ENCODE measurements at regions not wholly inside any gene's neighbourhood (a gene's known extent, or its start where the extent isn't known, plus 50 kb on each side); places are given as distances from the start of the nearest gene placed in this dataset.

GRCh38 chr2:23215016-23215415, 170.0 kb upstream of the KLHL29 start:
- no peak overlapping the region for H3K4me3 ChIP-seq (ENCODE audit: low read length in 2 of 2)
- no peaks in the 10 kb centered on the region for H3K36me3 ChIP-seq (ENCODE audit: control insufficient read depth in 2 of 2, insufficient read depth in 2 of 2, low read length in 2 of 2)
- no peaks in the 10 kb centered on the region for H3K27me3 ChIP-seq (ENCODE audit: control insufficient read depth in 2 of 2, insufficient read depth in 2 of 2, low read length in 2 of 2)
- H3K4me1 ChIP-seq (ENCODE audit: control insufficient read depth in 2 of 2, insufficient read depth in 2 of 2, low read length in 2 of 2) = peaks cover 0 to 5% of the 10 kb centered on the region in 2 donors
- no peak overlapping the region for H3K9ac ChIP-seq (ENCODE audit: low read depth in 1 of 2, low read length in 2 of 2)
- H3K27ac ChIP-seq (ENCODE audit: low read depth in 2 of 2, low read length in 2 of 2) = no peak overlapping the region
- H3K9me3 ChIP-seq (ENCODE audit: control insufficient read depth in 2 of 2, low read length in 2 of 2) = no peaks in the 10 kb centered on the region

- Histone ChIP-seq H3K9me3 (ENCODE audit: control insufficient read depth in 2 of 2, low read length in 2 of 2) (no peaks in the 10 kb centered on the region), H3K36me3 (ENCODE audit: control insufficient read depth in 2 of 2, insufficient read depth in 2 of 2, low read length in 2 of 2) (no peaks in the 10 kb centered on the region), H3K9ac (ENCODE audit: low read depth in 1 of 2, low read length in 2 of 2) (no peak overlapping the region), H3K4me1 (ENCODE audit: control insufficient read depth in 2 of 2, insufficient read depth in 2 of 2, low read length in 2 of 2) (no peaks in the 10 kb centered on the region), H3K27ac (ENCODE audit: low read depth in 2 of 2, low read length in 2 of 2) (no peak overlapping the region), H3K27me3 (ENCODE audit: control insufficient read depth in 2 of 2, insufficient read depth in 2 of 2, low read length in 2 of 2) (no peaks in the 10 kb centered on the region), H3K4me3 (ENCODE audit: low read length in 2 of 2) (no peak overlapping the region)
Measured at GRCh38 chr2:23219666-23220065, 165.3 kb upstream of the KLHL29 start.

GRCh38 chr2:23220513-23221094, 164.4 kb upstream of the KLHL29 start:
- Histone ChIP-seq H3K27ac (ENCODE audit: low read depth in 2 of 2, low read length in 2 of 2) (no peak overlapping the region), H3K9me3 (ENCODE audit: control insufficient read depth in 2 of 2, low read length in 2 of 2) (no peaks in the 10 kb centered on the region), H3K4me1 (ENCODE audit: control insufficient read depth in 2 of 2, insufficient read depth in 2 of 2, low read length in 2 of 2) (no peaks in the 10 kb centered on the region), H3K36me3 (ENCODE audit: control insufficient read depth in 2 of 2, insufficient read depth in 2 of 2, low read length in 2 of 2) (no peaks in the 10 kb centered on the region), H3K27me3 (ENCODE audit: control insufficient read depth in 2 of 2, insufficient read depth in 2 of 2, low read length in 2 of 2) (no peaks in the 10 kb centered on the region), H3K9ac (ENCODE audit: low read depth in 1 of 2, low read length in 2 of 2) (no peak overlapping the region), H3K4me3 (ENCODE audit: low read length in 2 of 2) (no peak overlapping the region)

GRCh38 chr2:23221236-23221635, 163.7 kb upstream of the KLHL29 start:
- Histone ChIP-seq H3K36me3 (ENCODE audit: control insufficient read depth in 2 of 2, insufficient read depth in 2 of 2, low read length in 2 of 2) (no peaks in the 10 kb centered on the region), H3K4me1 (ENCODE audit: control insufficient read depth in 2 of 2, insufficient read depth in 2 of 2, low read length in 2 of 2) (no peaks in the 10 kb centered on the region), H3K27me3 (ENCODE audit: control insufficient read depth in 2 of 2, insufficient read depth in 2 of 2, low read length in 2 of 2) (no peaks in the 10 kb centered on the region), H3K27ac (ENCODE audit: low read depth in 2 of 2, low read length in 2 of 2) (no peak overlapping the region), H3K9me3 (ENCODE audit: control insufficient read depth in 2 of 2, low read length in 2 of 2) (no peaks in the 10 kb centered on the region), H3K9ac (ENCODE audit: low read depth in 1 of 2, low read length in 2 of 2) (no peak overlapping the region), H3K4me3 (ENCODE audit: low read length in 2 of 2) (no peak overlapping the region)

GRCh38 chr2:23221901-23222300, 163.1 kb upstream of the KLHL29 start:
- Histone ChIP-seq H3K4me1 (ENCODE audit: control insufficient read depth in 2 of 2, insufficient read depth in 2 of 2, low read length in 2 of 2) (no peaks in the 10 kb centered on the region), H3K27me3 (ENCODE audit: control insufficient read depth in 2 of 2, insufficient read depth in 2 of 2, low read length in 2 of 2) (no peaks in the 10 kb centered on the region), H3K4me3 (ENCODE audit: low read length in 2 of 2) (no peak overlapping the region), H3K36me3 (ENCODE audit: control insufficient read depth in 2 of 2, insufficient read depth in 2 of 2, low read length in 2 of 2) (no peaks in the 10 kb centered on the region), H3K9me3 (ENCODE audit: control insufficient read depth in 2 of 2, low read length in 2 of 2) (no peaks in the 10 kb centered on the region), H3K27ac (ENCODE audit: low read depth in 2 of 2, low read length in 2 of 2) (no peak overlapping the region), H3K9ac (ENCODE audit: low read depth in 1 of 2, low read length in 2 of 2) (no peak overlapping the region)

DNA sequence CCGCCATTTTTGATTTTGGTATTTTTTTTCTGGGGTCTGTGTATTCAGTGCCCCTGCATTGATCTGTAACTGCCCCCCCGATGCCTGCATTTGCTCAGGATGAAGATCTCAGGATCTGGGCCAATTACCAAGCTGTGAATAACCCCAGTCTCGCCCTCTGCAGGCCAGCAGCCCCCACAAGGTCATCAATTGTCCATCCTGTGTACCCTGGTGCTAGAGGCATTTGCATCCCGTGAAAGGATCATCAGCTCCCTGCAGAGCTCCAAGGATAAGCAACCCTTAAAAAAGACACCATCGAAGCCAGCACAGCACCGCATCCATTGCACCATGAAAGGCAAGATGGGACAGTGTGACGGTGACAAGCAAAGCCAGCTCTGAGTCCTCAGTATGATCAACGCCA, 154.1 kb upstream of the KLHL29 start:
- Histone ChIP-seq H3K9me3 (ENCODE audit: control insufficient read depth in 2 of 2, low read length in 2 of 2) (no peaks in the 10 kb centered on the region), H3K27ac (ENCODE audit: low read depth in 2 of 2, low read length in 2 of 2) (no peak overlapping the region), H3K4me3 (ENCODE audit: low read length in 2 of 2) (no peak overlapping the region), H3K36me3 (ENCODE audit: control insufficient read depth in 2 of 2, insufficient read depth in 2 of 2, low read length in 2 of 2) (no peaks in the 10 kb centered on the region), H3K9ac (ENCODE audit: low read depth in 1 of 2, low read length in 2 of 2) (no peak overlapping the region), H3K4me1 (ENCODE audit: control insufficient read depth in 2 of 2, insufficient read depth in 2 of 2, low read length in 2 of 2) (no peaks in the 10 kb centered on the region), H3K27me3 (ENCODE audit: control insufficient read depth in 2 of 2, insufficient read depth in 2 of 2, low read length in 2 of 2) (no peaks in the 10 kb centered on the region)

DNA sequence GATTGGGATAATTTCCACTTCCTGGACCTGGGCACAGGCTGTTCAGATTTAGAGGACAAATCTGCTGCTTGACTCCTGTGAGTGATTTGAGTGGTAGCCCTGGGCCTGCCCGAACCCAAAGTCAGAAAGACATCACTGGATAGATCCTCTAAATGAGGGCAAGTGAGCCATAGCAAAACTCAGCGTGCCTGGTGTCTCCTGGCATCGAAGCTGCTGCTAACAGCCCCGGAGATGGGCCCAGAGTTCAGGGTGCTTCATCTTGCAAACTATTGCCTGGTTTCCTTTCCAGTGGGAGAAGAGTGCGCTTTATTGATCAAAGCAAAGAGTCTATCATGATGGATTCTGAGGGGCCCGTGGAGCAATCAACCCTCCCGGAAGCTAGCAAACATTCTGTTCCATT, 153.1 kb upstream of the KLHL29 start:
- Histone ChIP-seq H3K36me3 (ENCODE audit: control insufficient read depth in 2 of 2, insufficient read depth in 2 of 2, low read length in 2 of 2) (no peaks in the 10 kb centered on the region), H3K27ac (ENCODE audit: low read depth in 2 of 2, low read length in 2 of 2) (no peak overlapping the region), H3K4me1 (ENCODE audit: control insufficient read depth in 2 of 2, insufficient read depth in 2 of 2, low read length in 2 of 2) (no peaks in the 10 kb centered on the region), H3K9ac (ENCODE audit: low read depth in 1 of 2, low read length in 2 of 2) (no peak overlapping the region), H3K4me3 (ENCODE audit: low read length in 2 of 2) (no peak overlapping the region), H3K27me3 (ENCODE audit: control insufficient read depth in 2 of 2, insufficient read depth in 2 of 2, low read length in 2 of 2) (no peaks in the 10 kb centered on the region), H3K9me3 (ENCODE audit: control insufficient read depth in 2 of 2, low read length in 2 of 2) (no peaks in the 10 kb centered on the region)

GRCh38 chr2:23235292-23235691, 149.7 kb upstream of the KLHL29 start:
- no peak overlapping the region for H3K9ac ChIP-seq (ENCODE audit: low read depth in 1 of 2, low read length in 2 of 2)
- no peaks in the 10 kb centered on the region for H3K9me3 ChIP-seq (ENCODE audit: control insufficient read depth in 2 of 2, low read length in 2 of 2)
- no peaks in the 10 kb centered on the region for H3K27me3 ChIP-seq (ENCODE audit: control insufficient read depth in 2 of 2, insufficient read depth in 2 of 2, low read length in 2 of 2)
- no peaks in the 10 kb centered on the region for H3K36me3 ChIP-seq (ENCODE audit: control insufficient read depth in 2 of 2, insufficient read depth in 2 of 2, low read length in 2 of 2)
- H3K27ac ChIP-seq (ENCODE audit: low read depth in 2 of 2, low read length in 2 of 2) = no peak overlapping the region
- no peaks in the 10 kb centered on the region for H3K4me1 ChIP-seq (ENCODE audit: control insufficient read depth in 2 of 2, insufficient read depth in 2 of 2, low read length in 2 of 2)
- no peak overlapping the region for H3K4me3 ChIP-seq (ENCODE audit: low read length in 2 of 2)

DNA sequence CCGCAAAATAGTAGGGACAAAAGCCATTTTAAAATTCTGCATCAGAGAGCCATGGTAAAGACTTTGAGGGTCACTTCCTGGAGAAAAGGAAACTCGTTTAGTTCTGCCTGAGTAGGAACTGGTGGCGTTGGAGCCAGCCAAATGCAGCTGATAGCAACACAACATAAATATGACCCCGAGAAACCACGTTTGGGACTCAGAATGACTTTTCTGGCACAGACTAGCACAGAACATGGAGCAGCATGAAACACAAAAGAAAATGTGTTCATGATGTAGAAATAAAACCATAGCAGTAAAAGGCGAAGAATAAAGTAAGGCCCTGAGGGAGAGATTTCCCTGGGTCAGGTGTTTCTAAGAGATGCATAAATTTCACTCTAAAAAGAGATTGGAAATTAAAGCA, 149.2 kb upstream of the KLHL29 start:
- no peak overlapping the region for H3K9ac ChIP-seq (ENCODE audit: low read depth in 1 of 2, low read length in 2 of 2)
- no peak overlapping the region for H3K27ac ChIP-seq (ENCODE audit: low read depth in 2 of 2, low read length in 2 of 2)
- H3K9me3 ChIP-seq (ENCODE audit: control insufficient read depth in 2 of 2, low read length in 2 of 2) = no peaks in the 10 kb centered on the region
- no peaks in the 10 kb centered on the region for H3K27me3 ChIP-seq (ENCODE audit: control insufficient read depth in 2 of 2, insufficient read depth in 2 of 2, low read length in 2 of 2)
- no peaks in the 10 kb centered on the region for H3K4me1 ChIP-seq (ENCODE audit: control insufficient read depth in 2 of 2, insufficient read depth in 2 of 2, low read length in 2 of 2)
- H3K4me3 ChIP-seq (ENCODE audit: low read length in 2 of 2) = no peak overlapping the region
- H3K36me3 ChIP-seq (ENCODE audit: control insufficient read depth in 2 of 2, insufficient read depth in 2 of 2, low read length in 2 of 2) = no peaks in the 10 kb centered on the region

DNA sequence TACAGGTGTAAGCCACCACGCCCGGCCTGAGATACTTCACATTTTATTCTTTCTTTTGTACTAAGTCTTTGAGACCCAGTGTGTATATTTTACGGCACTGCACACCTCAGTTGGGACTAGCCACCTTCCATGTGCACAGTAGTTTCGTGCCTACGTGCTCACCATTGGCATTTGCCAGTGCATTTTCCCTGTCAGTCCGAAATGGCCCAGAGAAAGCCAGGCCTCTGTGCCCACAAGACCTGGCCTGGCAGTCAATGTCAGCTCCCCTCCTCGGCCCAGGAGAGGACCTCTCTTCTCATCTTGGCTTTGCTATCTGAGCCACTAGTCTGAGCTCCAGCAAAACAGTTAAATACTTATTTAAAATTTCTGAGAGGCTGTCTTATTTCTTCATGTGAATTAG, 147.8 kb upstream of the KLHL29 start:
- Histone ChIP-seq H3K36me3 (ENCODE audit: control insufficient read depth in 2 of 2, insufficient read depth in 2 of 2, low read length in 2 of 2) (no peaks in the 10 kb centered on the region), H3K4me3 (ENCODE audit: low read length in 2 of 2) (no peak overlapping the region), H3K27me3 (ENCODE audit: control insufficient read depth in 2 of 2, insufficient read depth in 2 of 2, low read length in 2 of 2) (no peaks in the 10 kb centered on the region), H3K9ac (ENCODE audit: low read depth in 1 of 2, low read length in 2 of 2) (no peak overlapping the region), H3K27ac (ENCODE audit: low read depth in 2 of 2, low read length in 2 of 2) (no peak overlapping the region), H3K4me1 (ENCODE audit: control insufficient read depth in 2 of 2, insufficient read depth in 2 of 2, low read length in 2 of 2) (no peaks in the 10 kb centered on the region), H3K9me3 (ENCODE audit: control insufficient read depth in 2 of 2, low read length in 2 of 2) (no peaks in the 10 kb centered on the region)

Data from mucosa of rectum (tissue), 2 donors.